GM23248 (cell line): ENCODE measurements at regions not wholly inside any gene's neighbourhood (a gene's known extent, or its start where the extent isn't known, plus 50 kb on each side); places are given as distances from the start of the nearest gene placed in this dataset.

Experiments
- EZH2 ChIP-seq: fragments of 200-600 bp; sonication (generic); IDR thresholded peaks from 2 replicates; pipeline ENCODE4 v1.6.1; 2018; ENCODE audit warnings: antibody characterized with exemption, mild to moderate bottlenecking; ENCODE audit not compliant: insufficient read depth, poor library complexity, severe bottlenecking
- EZH2phosphoT487 ChIP-seq: fragments of 200-600 bp; sonication (generic); IDR thresholded peaks from 2 replicates; pipeline ENCODE4 v1.6.1; 2018; ENCODE audit warnings: antibody characterized with exemption, moderate library complexity, mild to moderate bottlenecking, low read depth; ENCODE audit not compliant: insufficient read depth

- TF ChIP-seq EZH2 = no peak
- no peak for TF ChIP-seq EZH2phosphoT487
Measured at GRCh38 chr9:30711591-30711990, 1672.9 kb upstream of the ACO1 start.
